HG02759 (cell line): ENCODE measurements at regions not wholly inside any gene's neighbourhood (a gene's known extent, or its start where the extent isn't known, plus 50 kb on each side); places are given as distances from the start of the nearest gene placed in this dataset.
A peak's percentile ranks its signal among the peaks of the same experiment; 100 is the strongest.

Experiments
- ATAC-seq: cut with Tn5 transposase; IDR thresholded peaks from one replicate; pipeline ENCODE4 v1.9.1; 2021; ENCODE audit warnings: mild to moderate bottlenecking, moderate library complexity; ENCODE audit not compliant: unreplicated experiment

DNA sequence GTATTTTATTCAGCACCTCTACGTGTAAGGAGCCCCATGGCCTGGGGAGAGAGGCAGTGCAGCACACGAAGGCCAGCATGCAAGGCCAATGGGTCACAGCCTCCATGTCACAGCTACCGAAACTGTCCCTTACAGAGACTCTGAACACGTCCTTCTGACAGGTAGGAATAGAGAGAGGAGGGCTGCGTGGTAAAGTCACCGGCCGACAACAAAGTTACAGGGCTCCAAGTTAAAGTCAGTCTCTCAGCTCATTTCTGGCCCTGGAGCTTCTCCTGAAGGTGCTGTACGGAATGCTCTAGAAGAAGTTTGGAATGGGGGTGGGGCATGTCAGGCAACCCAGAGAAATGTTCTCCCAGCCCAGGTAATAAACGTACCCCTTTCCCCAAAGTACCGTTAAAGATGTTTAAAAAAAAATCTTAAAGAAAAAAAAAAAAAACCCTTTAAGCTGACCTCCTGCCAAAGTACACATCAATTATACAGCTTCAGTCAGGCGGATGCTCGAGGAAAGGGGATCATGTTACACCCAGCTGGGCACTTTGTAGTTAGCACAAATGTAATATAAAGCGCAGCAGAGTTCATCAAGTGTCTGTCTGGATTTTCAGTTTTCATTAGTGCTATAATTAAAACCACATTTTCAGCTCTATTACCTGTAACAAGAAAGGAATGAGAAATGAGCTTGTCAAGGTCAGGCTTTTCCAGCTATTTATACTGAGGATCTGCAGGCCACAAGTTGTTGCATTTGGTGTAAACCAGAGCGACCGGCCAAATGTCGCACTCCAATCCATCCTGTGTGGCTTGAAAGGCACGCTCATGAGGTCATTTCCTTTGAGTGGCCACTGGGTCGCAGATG is 53.3 kb upstream of the CDKN3 start:
- no peak for ATAC-seq

GRCh38 chr14:54344445-54344844 is 52.4 kb upstream of the CDKN3 start:
- peak; percentile 76 for ATAC-seq

- no peak for ATAC-seq
Measured at GRCh38 chr14:54346257-54346656, 50.5 kb upstream of the CDKN3 start.
